Colon (tissue), 2 donors: ENCODE measurements at regions not wholly inside any gene's neighbourhood (a gene's known extent, or its start where the extent isn't known, plus 50 kb on each side); places are given as distances from the start of the nearest gene placed in this dataset.

ENCODE experiments used
- FAIRE-seq: peaks from 2 replicates; lab custom pipeline; 2012; peaks lifted over from hg19 to GRCh38; lab: Jason Lieb, UNC
- donor health status: control.
- donor health status: control.

- no peak for FAIRE-seq
Measured at GRCh38 chr12:13288501-13288900, 92.0 kb downstream of the EMP1 start.

- no peak for FAIRE-seq
Measured at GRCh38 chr12:13283867-13284266, 87.3 kb downstream of the EMP1 start.

GRCh38 chr12:13282861-13283260 is 86.3 kb downstream of the EMP1 start:
- no peak for FAIRE-seq

DNA sequence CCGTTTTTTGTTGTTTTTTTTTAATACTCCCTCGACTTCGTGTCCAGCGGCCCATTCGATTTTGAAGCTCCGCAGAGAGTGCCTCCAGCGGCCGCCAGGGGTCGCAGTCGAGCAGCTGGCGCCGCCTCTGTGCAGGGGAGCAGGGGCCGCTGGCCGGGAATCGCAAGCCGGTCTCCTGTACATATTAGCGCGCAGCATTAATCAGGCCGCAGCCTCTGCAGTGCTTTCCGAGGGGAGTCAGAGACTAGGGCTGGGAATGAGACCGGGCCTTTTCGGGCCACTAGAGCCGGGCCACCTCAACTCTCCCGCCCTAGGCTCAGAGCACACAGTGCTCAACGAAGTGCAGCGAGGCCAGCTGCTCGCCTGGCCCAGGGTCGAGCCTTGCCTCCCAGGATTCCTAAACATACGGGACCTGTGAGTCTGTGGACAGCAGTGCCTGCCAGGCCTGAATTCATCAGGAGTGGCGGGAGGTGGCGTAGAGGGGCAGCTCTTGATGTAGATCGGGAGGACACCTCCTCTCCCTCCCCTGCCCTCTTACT is 81.8 kb downstream of the EMP1 start:
- FAIRE-seq, result no peak

GRCh38 chr12:13277293-13277692 is 80.8 kb downstream of the EMP1 start:
- FAIRE-seq, result no peak

DNA sequence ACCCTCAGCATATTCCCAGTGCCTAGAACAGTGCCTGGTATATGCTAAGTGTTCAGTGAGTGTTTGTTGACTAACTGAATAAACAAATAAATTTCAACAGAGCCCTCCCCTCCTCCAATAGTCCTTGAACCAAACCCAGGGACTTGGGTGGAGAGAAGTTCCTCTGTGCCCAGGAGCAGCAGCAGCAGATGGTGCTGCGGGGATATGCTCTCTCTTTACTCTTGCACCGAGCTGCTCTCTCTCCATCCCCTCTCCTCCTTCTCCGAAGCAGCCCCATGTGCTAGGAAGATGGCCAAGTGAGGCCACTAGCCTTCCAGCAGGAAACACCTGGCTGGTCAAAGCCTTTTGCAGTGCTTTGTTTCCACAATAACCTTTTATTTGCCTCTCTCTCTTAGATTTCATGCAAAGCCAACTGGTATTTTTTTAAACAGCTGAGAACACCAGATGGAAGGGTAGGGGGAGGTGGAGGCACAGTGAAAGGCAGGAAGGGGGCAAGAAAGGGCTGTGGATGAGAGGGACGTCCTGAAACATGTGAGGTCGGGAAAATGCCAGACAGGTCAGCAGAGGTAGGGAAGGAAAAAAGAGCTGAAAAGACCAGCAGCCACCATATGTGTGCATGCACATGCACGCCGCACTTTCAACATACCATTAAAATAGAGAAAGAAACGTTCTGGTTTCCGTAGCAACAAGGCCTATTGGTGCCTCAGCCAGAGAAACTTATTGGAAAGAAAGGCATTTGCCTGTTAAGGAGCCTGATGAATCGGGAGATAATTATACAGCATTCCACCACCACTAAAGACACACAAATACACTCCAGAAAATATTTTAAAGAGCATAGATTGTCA is 78.9 kb downstream of the EMP1 start:
- FAIRE-seq, result no peak

- FAIRE-seq, result no peak
Measured at GRCh38 chr12:13273850-13274249, 77.3 kb downstream of the EMP1 start.

DNA sequence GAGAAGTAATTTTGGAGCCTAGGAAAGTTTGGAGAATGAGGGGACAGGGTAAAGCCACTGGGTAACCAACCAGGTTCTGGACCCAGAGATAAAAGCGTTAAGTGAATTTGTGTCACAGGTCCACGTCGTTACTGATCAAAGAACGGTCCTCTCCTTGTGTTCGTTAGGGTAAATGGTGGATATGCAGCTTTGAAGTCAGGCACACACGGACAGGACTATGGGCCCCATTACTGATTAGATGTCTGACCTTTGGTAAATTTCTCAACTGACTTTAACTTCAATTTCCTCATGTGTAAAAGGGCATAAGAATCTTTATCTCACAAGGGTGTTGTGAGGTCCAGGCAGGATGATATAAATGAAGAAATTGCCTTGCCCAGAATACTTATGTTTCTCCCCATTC is 76.6 kb downstream of the EMP1 start:
- no peak for FAIRE-seq

DNA sequence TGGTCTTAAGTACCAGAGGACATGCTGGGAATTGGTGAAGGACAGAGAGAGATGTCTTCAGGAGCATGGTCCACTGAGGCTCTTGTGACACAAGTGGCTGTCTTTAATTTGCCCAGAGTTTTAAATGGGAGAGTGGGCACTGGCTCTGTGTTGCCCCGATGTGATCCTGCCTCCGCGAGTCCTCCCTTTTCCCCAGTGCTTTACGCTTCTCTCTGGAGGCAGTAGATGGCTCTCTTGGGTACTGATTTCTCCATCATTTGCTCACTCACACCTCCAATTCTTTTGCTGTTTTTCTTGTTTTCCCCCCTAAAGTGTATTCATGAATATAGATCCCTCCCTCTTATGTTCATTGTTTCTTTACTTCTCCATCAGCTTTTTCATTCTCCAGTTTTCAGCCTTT is 74.3 kb downstream of the EMP1 start:
- FAIRE-seq, result no peak
